Chondrocyte (in vitro differentiated cells): ENCODE measurements at regions not wholly inside any gene's neighbourhood (a gene's known extent, or its start where the extent isn't known, plus 50 kb on each side); places are given as distances from the start of the nearest gene placed in this dataset.

Source experiments
- DNase-seq: peaks from one replicate; pipeline ENCODE4 v3.0.0; 2021; ENCODE audit warnings: mixed read lengths, low spot score
- H3K27ac Mint-ChIP-seq: one replicate; pipeline ENCODE4 v1.8.0; 2021; ENCODE audit warnings: mild to moderate bottlenecking, moderate library complexity, mixed read lengths; ENCODE audit not compliant: unreplicated experiment
- H3K27me3 Mint-ChIP-seq: 2 replicates; pipeline ENCODE4 v1.8.0; 2021; ENCODE audit warnings: low read depth, mixed read lengths
- H3K36me3 Mint-ChIP-seq: 2 replicates; pipeline ENCODE4 v1.8.0; 2021; ENCODE audit warnings: low read depth, mixed read lengths
- H3K4me1 Mint-ChIP-seq: 2 replicates; pipeline ENCODE4 v1.8.0; 2021; ENCODE audit warnings: low read depth, mild to moderate bottlenecking, mixed read lengths
- H3K4me3 Mint-ChIP-seq: one replicate; pipeline ENCODE4 v1.8.0; 2021; ENCODE audit warnings: mild to moderate bottlenecking, moderate library complexity, mixed read lengths; ENCODE audit not compliant: unreplicated experiment
- H3K9me3 Mint-ChIP-seq: 2 replicates; pipeline ENCODE4 v1.8.0; 2021; ENCODE audit warnings: low read depth, mixed read lengths
- CTCF ChIP-seq: fragments of 200-600 bp; sonication (generic); IDR thresholded peaks from 2 replicates; pipeline ENCODE4 v1.5.0; 2021; ENCODE audit warnings: antibody characterized with exemption, mild to moderate bottlenecking, moderate library complexity

- H3K4me1 Mint-ChIP-seq, result peaks cover 8% of the 10 kb centered on the region
- DNase-seq, result no peak
- no peak for TF ChIP-seq CTCF
These were observed 87.0 kb downstream of the FEM1C start for GRCh38 chr5:115457571-115457970.

GRCh38 chr5:115456539-115457040 lies 88.0 kb downstream of the FEM1C start:
- TF ChIP-seq CTCF, result no peak
- no peak overlapping the region for H3K27ac Mint-ChIP-seq
- H3K4me3 Mint-ChIP-seq, result no peak overlapping the region
- no peaks in the 10 kb centered on the region for H3K36me3 Mint-ChIP-seq
- no peaks in the 10 kb centered on the region for H3K27me3 Mint-ChIP-seq
- H3K4me1 Mint-ChIP-seq, result peaks cover 3% of the 10 kb centered on the region
- DNase-seq, result no peak
- H3K9me3 Mint-ChIP-seq, result no peaks in the 10 kb centered on the region

More at GRCh38 chr5:115457571-115457970, 87.0 kb downstream of the FEM1C start:
- Mint-ChIP-seq H3K27me3 (no peaks in the 10 kb centered on the region), H3K9me3 (no peaks in the 10 kb centered on the region), H3K36me3 (no peaks in the 10 kb centered on the region), H3K4me3 (no peak overlapping the region), H3K27ac (no peak overlapping the region)

- no peak for DNase-seq
- H3K9me3 Mint-ChIP-seq, result no peaks in the 10 kb centered on the region
- no peaks in the 10 kb centered on the region for H3K4me1 Mint-ChIP-seq
- no peak overlapping the region for H3K4me3 Mint-ChIP-seq
- no peaks in the 10 kb centered on the region for H3K36me3 Mint-ChIP-seq
- H3K27me3 Mint-ChIP-seq, result no peaks in the 10 kb centered on the region
- TF ChIP-seq CTCF, result no peak
- H3K27ac Mint-ChIP-seq, result no peak overlapping the region
These were observed 88.5 kb downstream of the FEM1C start for GRCh38 chr5:115456056-115456455.

- Mint-ChIP-seq H3K4me1 (peaks cover 5% of the 10 kb centered on the region), H3K27ac (no peak overlapping the region), H3K27me3 (no peaks in the 10 kb centered on the region), H3K9me3 (no peaks in the 10 kb centered on the region), H3K36me3 (no peaks in the 10 kb centered on the region), H3K4me3 (no peak overlapping the region)
- TF ChIP-seq CTCF, result no peak
- DNase-seq, result no peak
These were observed 89.3 kb downstream of the FEM1C start for GRCh38 chr5:115455301-115455707.

- no peaks in the 10 kb centered on the region for H3K9me3 Mint-ChIP-seq
- no peak overlapping the region for H3K27ac Mint-ChIP-seq
- H3K27me3 Mint-ChIP-seq, result no peaks in the 10 kb centered on the region
- no peak for TF ChIP-seq CTCF
- peaks cover 5% of the 10 kb centered on the region for H3K4me1 Mint-ChIP-seq
- no peak overlapping the region for H3K4me3 Mint-ChIP-seq
- no peaks in the 10 kb centered on the region for H3K36me3 Mint-ChIP-seq
- no peak for DNase-seq
These were observed 91.0 kb downstream of the FEM1C start for GRCh38 chr5:115453391-115454095.
